ENCODE measurements at regions not wholly inside any gene's neighbourhood (a gene's known extent, or its start where the extent isn't known, plus 50 kb on each side); places are given as distances from the start of the nearest gene placed in this dataset.

DNA sequence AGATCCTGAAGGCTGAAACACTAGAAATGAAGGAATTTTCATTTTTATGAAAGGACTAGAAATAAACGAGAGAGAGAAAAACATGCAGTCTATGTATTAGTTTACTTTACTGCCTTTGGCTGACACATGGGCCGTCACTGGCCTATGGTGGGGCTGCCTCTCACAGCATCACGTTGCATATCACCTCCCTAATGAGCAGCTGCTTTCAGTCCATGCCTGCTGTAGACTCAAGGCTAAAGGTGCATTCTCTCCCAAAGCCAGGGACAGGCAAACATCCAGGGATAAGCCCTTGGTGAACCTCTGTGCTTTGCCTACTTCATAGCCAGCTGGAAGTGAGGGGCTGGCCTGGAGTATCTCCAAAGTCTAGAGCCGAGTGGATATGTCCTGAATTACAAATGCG lies 359.4 kb downstream of the GPAM start:
- Histone ChIP-seq H3K9me3 (replicated peaks; ENCODE audit: control insufficient read depth, insufficient read depth, low read length) (no peaks in the 10 kb centered on the region), H3K9ac (ENCODE audit: control insufficient read depth, insufficient read depth, low read length) (no peak overlapping the region), H3K4me1 (ENCODE audit: control insufficient read depth, insufficient read depth, low read length) (no peaks in the 10 kb centered on the region), H3K4me2 (ENCODE audit: control insufficient read depth, insufficient read depth) (no peak overlapping the region), H4K20me1 (ENCODE audit: control insufficient read depth, insufficient read depth) (no peaks in the 10 kb centered on the region), H2AFZ (ENCODE audit: control insufficient read depth, low read depth, low read length) (no peak overlapping the region), H3K27me3 (replicated peaks in 1 of 2; ENCODE audit: control insufficient read depth in 2 of 2, insufficient read depth in 2 of 2, low read length in 1 of 2) (no peaks in the 10 kb centered on the region), H3K79me2 (ENCODE audit: control insufficient read depth, insufficient read depth, low read length) (no peaks in the 10 kb centered on the region), H3K27ac (ENCODE audit: control insufficient read depth, insufficient read depth) (no peak overlapping the region), H3K36me3 (ENCODE audit: control insufficient read depth in 2 of 2, insufficient read depth in 2 of 2, low read length in 1 of 2) (no peaks in the 10 kb centered on the region), H3K4me3 (no peak overlapping the region)
- no peak for ATAC-seq
- no peak for FAIRE-seq
- CTCF ChIA-PET, result no interaction called here
- 2% methylated on average over 5 of the region's 5 CpGs for WGBS (ENCODE audit: insufficient coverage, insufficient replicate concordance, low lambda C conversion rate, missing lambda C conversion rate)
- RAD21 ChIA-PET (ENCODE audit: unreplicated experiment), result no interaction called here
- in situ Hi-C loops (cut with MboI) (no loop called here), intact Hi-C loops (cut with micrococcal nuclease; ENCODE audit: unreplicated experiment) (no loop called here)
- TF ChIP-seq KAT2A (conservative IDR thresholded peaks at IDR 0.05; ENCODE audit: control insufficient read depth, low read depth, low read length) (no peak), RELA (IDR thresholded peaks at IDR 0.05; ENCODE audit: borderline replicate concordance, partially characterized antibody) (no peak)
- POLR2A ChIA-PET, result no interaction called here
- DNase-seq (ENCODE audit: low read depth, low spot score), result no peak
- BruUV-seq (replicated peaks), result no TSS peak
- SMC1A ChIA-PET (ENCODE audit: uncharacterized antibody, unreplicated experiment), result no interaction called here

DNA sequence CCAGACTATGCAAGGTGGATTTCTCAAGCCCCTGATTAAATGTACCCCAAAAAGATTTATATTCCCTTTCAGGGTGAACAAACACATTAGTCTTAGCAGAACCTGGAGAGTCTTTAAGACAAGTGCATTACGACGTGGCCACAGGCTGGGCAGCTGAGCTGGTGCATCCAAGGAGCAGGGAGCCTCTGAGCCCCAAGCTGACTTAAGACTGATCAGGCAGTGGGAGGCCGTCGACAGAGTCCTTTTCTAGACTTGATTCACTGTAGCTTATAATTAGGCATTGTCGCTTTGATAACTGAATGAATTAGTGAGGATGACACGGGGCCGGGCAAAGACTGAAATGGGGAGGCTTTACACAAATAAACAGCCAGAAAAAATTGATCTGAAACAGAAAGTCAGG lies 353.2 kb downstream of the GPAM start:
- DNase-seq (ENCODE audit: low read depth, low spot score) (no peak), ATAC-seq (no peak), FAIRE-seq (no peak)
- Histone ChIP-seq H3K9ac (ENCODE audit: control insufficient read depth, insufficient read depth, low read length) (no peak overlapping the region), H3K4me1 (ENCODE audit: control insufficient read depth, insufficient read depth, low read length) (no peaks in the 10 kb centered on the region), H2AFZ (ENCODE audit: control insufficient read depth, low read depth, low read length) (no peak overlapping the region), H4K20me1 (ENCODE audit: control insufficient read depth, insufficient read depth) (no peaks in the 10 kb centered on the region), H3K4me3 (no peak overlapping the region), H3K4me2 (ENCODE audit: control insufficient read depth, insufficient read depth) (no peak overlapping the region), H3K36me3 (ENCODE audit: control insufficient read depth in 2 of 2, insufficient read depth in 2 of 2, low read length in 1 of 2) (no peaks in the 10 kb centered on the region), H3K27ac (ENCODE audit: control insufficient read depth, insufficient read depth) (no peak overlapping the region), H3K27me3 (replicated peaks in 1 of 2; ENCODE audit: control insufficient read depth in 2 of 2, insufficient read depth in 2 of 2, low read length in 1 of 2) (no peaks in the 10 kb centered on the region), H3K79me2 (ENCODE audit: control insufficient read depth, insufficient read depth, low read length) (no peaks in the 10 kb centered on the region), H3K9me3 (replicated peaks; ENCODE audit: control insufficient read depth, insufficient read depth, low read length) (no peaks in the 10 kb centered on the region)
- RAD21 ChIA-PET (ENCODE audit: unreplicated experiment), result no interaction called here
- whole genome bisulfite sequencing (ENCODE audit: insufficient coverage, insufficient replicate concordance, low lambda C conversion rate, missing lambda C conversion rate), result 30% methylated on average over 7 of the region's 7 CpGs
- CTCF ChIA-PET, result no interaction called here
- no TSS peak for BruUV-seq (replicated peaks)
- in situ Hi-C loops (cut with MboI), result no loop called here
- POLR2A ChIA-PET, result no interaction called here
- SMC1A ChIA-PET (ENCODE audit: uncharacterized antibody, unreplicated experiment), result no interaction called here
- intact Hi-C loops (cut with micrococcal nuclease; ENCODE audit: unreplicated experiment), result no loop called here
- TF ChIP-seq RELB (IDR thresholded peaks at IDR 0.05; ENCODE audit: low read depth) (no peak), MXI1 (IDR thresholded peaks at IDR 0.05; ENCODE audit: low read depth, low read length) (no peak), SMARCA5 (IDR thresholded peaks at IDR 0.05) (no peak), ZNF217 (IDR thresholded peaks at IDR 0.05) (no peak), ATF7 (IDR thresholded peaks at IDR 0.05; ENCODE audit: low read depth) (no peak), CBX5 (IDR thresholded peaks at IDR 0.05; ENCODE audit: low read depth) (no peak), ZBTB40 (IDR thresholded peaks at IDR 0.05; ENCODE audit: borderline replicate concordance) (no peak), NFIC (IDR thresholded peaks at IDR 0.05; ENCODE audit: low read depth, low read length) (no peak), BRCA1 (IDR thresholded peaks at IDR 0.05; ENCODE audit: low read depth, low read length) (no peak), IRF4 (IDR thresholded peaks at IDR 0.05; ENCODE audit: low read depth, low read length) (no peak)
